Osteocyte (in vitro differentiated cells): ENCODE measurements at regions not wholly inside any gene's neighbourhood (a gene's known extent, or its start where the extent isn't known, plus 50 kb on each side); places are given as distances from the start of the nearest gene placed in this dataset.
"Not testable (repeated sequence)": the region's sequence is repeated elsewhere in the genome, so short reads cannot be mapped to it uniquely, and the experiment has no call there.

Experiments used
- DNase-seq: peaks from one replicate; pipeline ENCODE4 v3.0.0; 2021; ENCODE audit warnings: mixed read lengths; ENCODE audit not compliant: unreplicated experiment; ENCODE audit errors: extremely low spot score
- H3K27ac Mint-ChIP-seq: one replicate; pipeline ENCODE4 v1.8.0; 2021; ENCODE audit warnings: mild to moderate bottlenecking, mixed read lengths; ENCODE audit not compliant: unreplicated experiment
- H3K27me3 Mint-ChIP-seq: one replicate; pipeline ENCODE4 v1.8.0; 2021; ENCODE audit warnings: mixed read lengths; ENCODE audit not compliant: unreplicated experiment
- H3K36me3 Mint-ChIP-seq: one replicate; pipeline ENCODE4 v1.8.0; 2021; ENCODE audit warnings: mixed read lengths; ENCODE audit not compliant: unreplicated experiment
- H3K4me1 Mint-ChIP-seq: one replicate; pipeline ENCODE4 v1.8.0; 2021; ENCODE audit warnings: mixed read lengths; ENCODE audit not compliant: unreplicated experiment
- H3K4me3 Mint-ChIP-seq: one replicate; pipeline ENCODE4 v1.8.0; 2021; ENCODE audit warnings: mild to moderate bottlenecking, moderate library complexity, mixed read lengths; ENCODE audit not compliant: unreplicated experiment
- H3K9me3 Mint-ChIP-seq: one replicate; pipeline ENCODE4 v1.8.0; 2021; ENCODE audit warnings: mixed read lengths; ENCODE audit not compliant: unreplicated experiment
- TF ChIP-seq, protein P1 (sequence below): fragments of 200-600 bp; sonication (generic); IDR thresholded peaks from 2 replicates; pipeline ENCODE4 v1.5.0; 2021; ENCODE audit warnings: antibody characterized with exemption, mild to moderate bottlenecking, moderate library complexity

DNA sequence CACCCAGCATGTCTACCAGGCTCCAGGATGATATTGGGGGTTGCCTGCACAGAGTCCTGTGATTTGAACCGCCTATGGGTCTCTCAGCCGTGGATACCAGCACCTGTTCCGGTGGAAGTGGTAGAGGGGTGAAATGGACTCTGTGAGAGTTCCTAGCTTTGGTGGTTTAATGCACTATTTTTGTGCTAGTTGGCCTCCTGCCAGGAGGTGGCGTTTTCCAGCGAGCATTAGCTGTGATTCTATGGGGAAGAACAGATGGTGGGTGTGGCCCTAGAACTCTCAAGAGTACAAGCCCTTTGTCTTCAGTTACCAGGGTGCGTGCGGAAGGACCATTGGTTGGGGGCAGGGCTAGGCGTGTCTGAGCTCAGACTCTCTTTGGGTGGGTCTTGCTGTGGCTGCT, 316.9 kb upstream of the AMOT start:
- no peak overlapping the region for H3K27ac Mint-ChIP-seq
- peaks cover 58% of the 10 kb centered on the region for H3K9me3 Mint-ChIP-seq
- H3K4me3 Mint-ChIP-seq, result no peak overlapping the region
- no peaks in the 10 kb centered on the region for H3K4me1 Mint-ChIP-seq
- TF ChIP-seq, protein P1, sequence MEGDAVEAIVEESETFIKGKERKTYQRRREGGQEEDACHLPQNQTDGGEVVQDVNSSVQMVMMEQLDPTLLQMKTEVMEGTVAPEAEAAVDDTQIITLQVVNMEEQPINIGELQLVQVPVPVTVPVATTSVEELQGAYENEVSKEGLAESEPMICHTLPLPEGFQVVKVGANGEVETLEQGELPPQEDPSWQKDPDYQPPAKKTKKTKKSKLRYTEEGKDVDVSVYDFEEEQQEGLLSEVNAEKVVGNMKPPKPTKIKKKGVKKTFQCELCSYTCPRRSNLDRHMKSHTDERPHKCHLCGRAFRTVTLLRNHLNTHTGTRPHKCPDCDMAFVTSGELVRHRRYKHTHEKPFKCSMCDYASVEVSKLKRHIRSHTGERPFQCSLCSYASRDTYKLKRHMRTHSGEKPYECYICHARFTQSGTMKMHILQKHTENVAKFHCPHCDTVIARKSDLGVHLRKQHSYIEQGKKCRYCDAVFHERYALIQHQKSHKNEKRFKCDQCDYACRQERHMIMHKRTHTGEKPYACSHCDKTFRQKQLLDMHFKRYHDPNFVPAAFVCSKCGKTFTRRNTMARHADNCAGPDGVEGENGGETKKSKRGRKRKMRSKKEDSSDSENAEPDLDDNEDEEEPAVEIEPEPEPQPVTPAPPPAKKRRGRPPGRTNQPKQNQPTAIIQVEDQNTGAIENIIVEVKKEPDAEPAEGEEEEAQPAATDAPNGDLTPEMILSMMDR, result no peak
- DNase-seq, result no peak
- H3K36me3 Mint-ChIP-seq, result no peaks in the 10 kb centered on the region
- no peaks in the 10 kb centered on the region for H3K27me3 Mint-ChIP-seq

DNA sequence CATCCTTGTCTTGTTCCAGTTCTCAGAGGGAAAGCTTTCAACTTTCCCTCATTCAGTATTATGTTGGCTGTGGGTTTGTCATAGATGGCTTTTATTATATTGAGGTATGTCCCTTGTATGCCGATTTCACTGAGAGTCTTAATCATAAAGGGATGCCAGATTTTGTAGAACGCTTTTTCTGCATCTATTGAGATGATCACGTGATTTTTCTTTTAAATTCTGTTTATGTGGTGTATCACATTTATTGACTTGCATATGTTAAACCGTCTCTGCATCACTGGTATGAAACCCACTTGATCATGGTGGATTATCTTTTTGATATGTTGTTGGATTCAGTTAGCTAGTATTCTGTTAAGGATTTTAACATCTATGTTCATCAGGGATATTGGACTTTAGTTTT, 313.7 kb upstream of the AMOT start:
- not testable (repeated sequence) for DNase-seq, H3K27me3 Mint-ChIP-seq
- peaks cover 47% of the 10 kb centered on the region for H3K9me3 Mint-ChIP-seq

GRCh38 chrX:113136836-113137235, 296.2 kb upstream of the AMOT start:
- no peaks in the 10 kb centered on the region for H3K4me1 Mint-ChIP-seq
- H3K36me3 Mint-ChIP-seq, result no peaks in the 10 kb centered on the region
- DNase-seq, result no peak
- no peak overlapping the region for H3K4me3 Mint-ChIP-seq
- H3K27ac Mint-ChIP-seq, result no peak overlapping the region
- H3K9me3 Mint-ChIP-seq, result peaks cover 19% of the 10 kb centered on the region
- H3K27me3 Mint-ChIP-seq, result no peaks in the 10 kb centered on the region
- TF ChIP-seq, protein P1, result no peak

More for the DNA sequence above, 313.7 kb upstream of the AMOT start:
- not testable (repeated sequence) for H3K4me3 Mint-ChIP-seq, H3K27ac Mint-ChIP-seq, H3K4me1 Mint-ChIP-seq, H3K36me3 Mint-ChIP-seq

GRCh38 chrX:113133316-113133715, 292.7 kb upstream of the AMOT start:
- Mint-ChIP-seq H3K4me1 (no peaks in the 10 kb centered on the region), H3K9me3 (peaks cover 24% of the 10 kb centered on the region), H3K27me3 (no peaks in the 10 kb centered on the region), H3K36me3 (no peaks in the 10 kb centered on the region), H3K4me3 (no peak overlapping the region), H3K27ac (no peak overlapping the region)
- no peak for DNase-seq
- TF ChIP-seq, protein P1, result no peak

DNA sequence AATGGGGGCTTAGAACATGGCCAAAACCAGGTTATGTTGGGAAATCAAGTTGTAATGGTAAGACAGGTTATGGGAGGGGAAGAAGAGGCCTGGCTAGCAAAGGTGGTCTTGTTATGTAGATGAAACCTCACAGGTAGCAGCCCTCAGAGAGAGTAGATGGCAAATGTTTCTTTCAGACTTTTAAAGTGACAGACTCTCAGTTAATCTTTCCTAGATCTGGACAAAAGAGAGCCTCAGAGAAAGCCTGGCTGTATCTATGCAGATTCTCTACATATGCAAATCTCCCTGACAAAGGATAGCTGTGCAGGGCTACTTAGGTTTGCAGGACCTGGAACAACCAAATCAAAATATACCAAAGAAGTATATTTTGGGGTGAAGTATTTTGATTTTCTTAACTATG, 284.1 kb upstream of the AMOT start:
- Mint-ChIP-seq H3K27me3 (no peaks in the 10 kb centered on the region), H3K9me3 (peaks cover 19% of the 10 kb centered on the region), H3K4me3 (no peak overlapping the region), H3K27ac (no peak overlapping the region), H3K4me1 (no peaks in the 10 kb centered on the region), H3K36me3 (no peaks in the 10 kb centered on the region)
- no peak for DNase-seq
- TF ChIP-seq, protein P1, result no peak

- no peaks in the 10 kb centered on the region for H3K4me1 Mint-ChIP-seq
- peaks cover 20% of the 10 kb centered on the region for H3K9me3 Mint-ChIP-seq
- no peak for DNase-seq
- TF ChIP-seq, protein P1, result no peak
- no peaks in the 10 kb centered on the region for H3K27me3 Mint-ChIP-seq
- H3K36me3 Mint-ChIP-seq, result no peaks in the 10 kb centered on the region
- H3K4me3 Mint-ChIP-seq, result no peak overlapping the region
- H3K27ac Mint-ChIP-seq, result no peak overlapping the region
Observed at GRCh38 chrX:113075521-113075920, 234.9 kb upstream of the AMOT start.
